NB4 (cell line): ENCODE measurements at regions not wholly inside any gene's neighbourhood (a gene's known extent, or its start where the extent isn't known, plus 50 kb on each side); places are given as distances from the start of the nearest gene placed in this dataset.

Experiments used
- MAX ChIP-seq: IDR thresholded peaks from 2 replicates; pipeline ENCODE4 v1.6.1; 2011; ENCODE audit warnings: low read depth, low read length
- POLR2A ChIP-seq: IDR thresholded peaks from 2 replicates; pipeline ENCODE4 v1.6.1; 2011; ENCODE audit warnings: mild to moderate bottlenecking; ENCODE audit not compliant: insufficient read length; ENCODE audit errors: extremely low read depth

GRCh38 chr13:73411067-73411809 lies 352.4 kb downstream of the KLF5 start:
- TF ChIP-seq MAX = no peak
- TF ChIP-seq POLR2A = no peak
